KBM-7 (cell line): ENCODE measurements at regions not wholly inside any gene's neighbourhood (a gene's known extent, or its start where the extent isn't known, plus 50 kb on each side); places are given as distances from the start of the nearest gene placed in this dataset.

Source experiments
- DNase-seq: peaks from one replicate; pipeline ENCODE4 v3.0.0-alpha.2; 2015
- in situ Hi-C: fragments of 300-500 bp; cut with MboI; formaldehyde crosslinking; loops from 2 replicates; pipeline ENCODE4 v1.14.3; 2020; ENCODE audit warnings: low sequenced_read_pairs, low pct_unique_long_range_greater_than_20kb, mixed read lengths

DNA sequence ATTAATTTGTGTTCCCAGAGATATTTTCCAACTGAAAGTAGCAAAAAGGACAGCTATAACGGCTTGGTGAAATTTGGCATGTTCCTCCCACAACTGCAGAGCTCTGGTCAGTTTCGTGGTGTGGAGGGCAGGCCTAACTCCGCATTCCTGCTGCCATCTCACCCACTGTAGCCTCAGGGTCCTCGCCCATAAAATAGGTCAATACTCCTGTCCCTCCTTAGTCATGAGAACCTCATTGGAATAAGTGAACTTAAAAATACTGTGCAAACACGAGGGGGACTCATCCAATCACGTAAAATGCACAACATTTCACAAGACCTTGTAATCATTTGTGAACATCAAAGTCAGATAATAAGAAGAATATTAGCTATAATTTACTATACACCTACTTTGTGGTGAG lies 143.5 kb upstream of the NCKAP5 start:
- DNase-seq: no peak
- in situ Hi-C loops: no loop called here

- in situ Hi-C loops: no loop called here
- DNase-seq: no peak
Measured at GRCh38 chr2:133712369-133712768, 144.1 kb upstream of the NCKAP5 start.

GRCh38 chr2:133713049-133713580 lies 144.9 kb upstream of the NCKAP5 start:
- in situ Hi-C loops: no loop called here
- DNase-seq: no peak

DNA sequence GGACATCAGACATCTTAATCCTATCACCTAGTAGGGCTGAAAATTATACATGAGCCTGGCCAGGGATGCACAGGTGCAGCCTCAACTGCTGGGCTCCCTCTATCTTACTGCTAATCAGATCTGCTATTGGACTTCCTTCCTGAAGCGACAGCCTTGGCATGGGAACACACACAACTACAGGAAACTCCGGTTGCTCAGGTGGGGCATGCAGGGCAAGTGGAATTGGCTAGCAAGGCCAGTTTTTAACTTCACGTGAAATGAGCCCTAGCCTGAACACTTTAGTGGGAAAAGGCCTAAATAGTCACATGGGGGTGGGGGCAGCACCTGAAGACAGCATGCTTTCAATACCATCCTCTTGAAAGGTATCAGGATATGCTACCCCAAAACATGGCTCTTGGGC lies 147.9 kb upstream of the NCKAP5 start:
- DNase-seq: no peak
- in situ Hi-C loops: no loop called here

- DNase-seq: no peak
- in situ Hi-C loops: no loop called here
Measured at GRCh38 chr2:133717497-133717896, 149.2 kb upstream of the NCKAP5 start.

- DNase-seq: no peak
- in situ Hi-C loops: no loop called here
Measured at GRCh38 chr2:133718688-133719201, 150.5 kb upstream of the NCKAP5 start.

DNA sequence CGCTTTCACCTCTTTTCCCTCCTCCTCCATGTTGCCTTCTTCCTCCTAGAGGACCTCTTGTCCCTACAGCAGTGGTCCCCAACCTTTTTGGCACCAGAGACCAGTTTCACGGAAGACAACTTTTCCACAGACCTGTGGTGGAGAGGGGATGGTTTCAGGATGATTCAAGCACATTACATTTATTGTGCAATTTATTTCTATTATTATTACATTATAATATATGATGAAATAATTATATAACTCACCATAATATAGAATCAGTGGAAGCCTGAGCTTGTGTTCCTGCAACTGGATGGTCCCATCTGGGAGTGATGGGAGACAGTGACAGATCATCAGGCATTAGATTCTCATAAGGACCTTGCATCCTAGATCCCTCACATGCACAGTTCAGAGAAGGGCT lies 152.2 kb upstream of the NCKAP5 start:
- in situ Hi-C loops: no loop called here
- no peak for DNase-seq

GRCh38 chr2:133721118-133721517 lies 152.9 kb upstream of the NCKAP5 start:
- in situ Hi-C loops: no loop called here
- DNase-seq: no peak

DNA sequence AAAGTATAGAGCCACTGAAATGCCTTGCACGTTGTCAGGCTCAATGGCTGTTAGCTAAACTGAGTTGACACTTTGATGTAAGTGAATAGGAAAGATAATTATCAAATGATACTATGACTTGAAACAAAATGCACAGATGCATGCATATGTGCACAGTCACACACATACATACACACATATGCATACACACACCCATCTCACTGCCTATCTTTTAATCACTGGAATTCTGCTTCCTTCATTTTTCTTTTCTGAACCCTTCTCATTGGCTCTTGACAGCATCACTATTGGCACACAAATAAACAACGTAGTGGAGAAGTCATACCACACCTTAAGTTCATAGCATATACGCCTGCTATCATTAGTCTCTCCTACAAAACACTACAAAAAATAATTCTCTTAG lies 154.9 kb upstream of the NCKAP5 start:
- in situ Hi-C loops: no loop called here

DNA sequence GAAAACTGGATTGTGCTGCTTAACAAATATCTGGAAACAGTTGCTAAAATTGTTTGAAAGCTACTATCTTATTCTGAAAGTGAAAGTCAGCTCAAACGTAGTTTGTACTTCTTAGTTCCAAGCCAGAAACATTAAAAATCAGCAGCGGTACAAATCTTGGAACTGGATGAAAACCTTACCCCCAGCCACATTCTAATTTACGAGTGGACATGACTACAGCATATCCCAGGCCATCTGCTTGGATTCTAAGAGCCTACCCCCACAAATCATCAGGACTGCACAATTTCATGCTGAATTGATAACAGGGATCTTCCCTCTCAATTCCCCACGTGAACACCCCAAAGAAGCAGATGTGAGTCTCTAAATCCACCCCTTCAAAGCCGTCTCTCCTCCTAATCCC lies 158.7 kb upstream of the NCKAP5 start:
- in situ Hi-C loops: no loop called here
- DNase-seq: no peak

More for the DNA sequence above, 154.9 kb upstream of the NCKAP5 start:
- no peak for DNase-seq

DNA sequence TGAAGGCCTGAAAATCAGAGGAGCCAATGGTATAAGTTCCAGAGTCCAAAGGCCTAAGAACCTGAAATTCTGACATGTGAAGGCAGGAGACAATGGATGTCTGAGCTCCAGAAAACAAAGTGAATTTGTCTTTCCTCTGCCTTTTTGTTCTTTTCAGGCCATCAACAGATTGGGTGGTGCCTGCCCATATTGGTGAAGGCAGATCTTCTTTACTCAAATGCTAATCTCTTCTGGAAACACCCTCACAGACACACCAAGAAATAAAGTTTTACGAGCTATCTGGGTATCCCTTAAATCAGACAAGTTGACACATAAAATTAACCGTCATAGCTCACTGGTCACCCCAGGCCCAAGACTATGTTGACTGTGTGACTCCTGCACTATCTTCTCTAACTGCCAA lies 163.8 kb upstream of the NCKAP5 start:
- in situ Hi-C loops: no loop called here
- DNase-seq: no peak

- in situ Hi-C loops: no loop called here
- DNase-seq: no peak
Measured at GRCh38 chr2:133732982-133733900, 165.0 kb upstream of the NCKAP5 start.

DNA sequence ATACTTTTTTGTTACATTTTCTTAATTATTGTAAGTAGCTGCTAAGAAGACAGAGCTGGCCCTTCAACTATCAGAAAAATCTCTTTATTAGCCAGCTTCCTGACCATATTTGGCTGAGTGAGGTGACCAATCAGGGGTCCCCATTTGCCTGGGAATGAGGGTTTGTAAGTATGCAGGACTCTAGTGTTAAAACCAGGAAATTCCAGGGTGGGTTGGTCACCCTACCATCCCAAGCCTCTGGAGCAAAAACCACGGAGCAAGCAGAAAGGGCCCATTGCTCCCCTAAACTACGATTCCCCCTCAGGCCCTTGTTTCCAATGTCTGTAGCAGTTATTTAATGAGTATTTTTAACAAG lies 165.6 kb upstream of the NCKAP5 start:
- in situ Hi-C loops: no loop called here

DNA sequence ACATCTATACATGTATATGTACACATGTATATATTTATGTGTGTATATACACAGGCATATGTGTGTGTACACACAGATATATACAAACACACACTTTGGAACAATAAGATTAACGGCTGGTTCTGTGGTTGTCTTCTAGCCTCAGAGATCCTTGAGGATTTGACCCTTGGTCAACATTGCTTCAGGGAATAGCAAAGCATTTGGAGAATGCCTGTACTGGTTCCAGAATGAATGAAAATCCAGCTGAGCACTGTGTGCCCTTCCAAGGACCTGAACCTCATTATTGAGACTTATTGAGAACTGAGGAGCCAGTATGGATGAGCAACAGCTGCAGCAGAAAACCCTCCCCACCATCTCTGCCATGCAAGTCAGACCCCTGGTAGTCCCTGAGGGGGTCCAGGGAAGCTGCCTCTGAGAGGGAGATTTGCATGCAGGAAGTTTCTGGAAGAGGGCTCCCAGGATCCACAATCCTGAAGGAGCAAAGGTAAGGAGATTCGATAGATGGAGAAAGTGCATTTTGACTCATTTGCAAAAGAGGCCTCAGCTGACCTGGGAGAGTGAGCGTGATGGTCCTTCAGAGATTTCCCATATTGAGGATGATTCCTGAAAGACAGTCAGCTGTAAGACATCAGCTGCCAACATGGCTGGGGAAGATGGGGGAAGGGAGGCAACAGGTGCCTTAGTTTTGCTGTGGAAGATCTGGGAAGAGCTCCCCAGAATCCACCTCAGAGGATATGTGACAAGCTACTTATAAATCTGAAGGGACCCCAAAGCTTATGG lies 166.6 kb upstream of the NCKAP5 start:
- DNase-seq: no peak
- in situ Hi-C loops: no loop called here

More for the DNA sequence above, 165.6 kb upstream of the NCKAP5 start:
- no peak for DNase-seq

GRCh38 chr2:133736674-133737073 lies 168.4 kb upstream of the NCKAP5 start:
- in situ Hi-C loops: no loop called here
- no peak for DNase-seq

GRCh38 chr2:133737242-133737993 lies 169.2 kb upstream of the NCKAP5 start:
- in situ Hi-C loops: no loop called here
- no peak for DNase-seq

- in situ Hi-C loops: no loop called here
- DNase-seq: no peak
Measured at GRCh38 chr2:133739039-133739438, 170.8 kb upstream of the NCKAP5 start.

- in situ Hi-C loops: no loop called here
- DNase-seq: no peak
Measured at GRCh38 chr2:133740500-133740899, 172.2 kb upstream of the NCKAP5 start.

- in situ Hi-C loops: no loop called here
- DNase-seq: no peak
Measured at GRCh38 chr2:133748007-133748700, 179.9 kb upstream of the NCKAP5 start.
